ENCODE measurements at regions not wholly inside any gene's neighbourhood (a gene's known extent, or its start where the extent isn't known, plus 50 kb on each side); places are given as distances from the start of the nearest gene placed in this dataset.

GRCh38 chr22:48091060-48091650, 1328.7 kb downstream of the TBC1D22A start:
- no peak for DNase-seq

DNA sequence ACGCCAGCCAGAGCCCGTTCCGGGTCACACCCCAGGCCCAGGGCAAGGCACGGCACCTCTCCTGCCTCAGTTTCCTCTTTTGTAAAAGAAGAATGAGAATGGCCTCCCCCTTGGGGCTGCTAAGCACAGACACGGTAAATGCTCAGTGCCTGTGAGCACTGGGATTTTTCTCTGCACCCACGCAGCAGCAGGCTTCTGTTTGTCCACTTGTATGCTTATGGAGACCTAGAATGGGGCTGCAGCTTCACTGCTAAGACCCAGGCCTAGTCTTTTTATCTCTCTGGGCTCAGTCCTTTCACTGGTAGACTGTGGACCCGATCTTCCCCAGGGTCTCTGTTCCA, 1327.9 kb downstream of the TBC1D22A start:
- DNase-seq: no peak

DNA sequence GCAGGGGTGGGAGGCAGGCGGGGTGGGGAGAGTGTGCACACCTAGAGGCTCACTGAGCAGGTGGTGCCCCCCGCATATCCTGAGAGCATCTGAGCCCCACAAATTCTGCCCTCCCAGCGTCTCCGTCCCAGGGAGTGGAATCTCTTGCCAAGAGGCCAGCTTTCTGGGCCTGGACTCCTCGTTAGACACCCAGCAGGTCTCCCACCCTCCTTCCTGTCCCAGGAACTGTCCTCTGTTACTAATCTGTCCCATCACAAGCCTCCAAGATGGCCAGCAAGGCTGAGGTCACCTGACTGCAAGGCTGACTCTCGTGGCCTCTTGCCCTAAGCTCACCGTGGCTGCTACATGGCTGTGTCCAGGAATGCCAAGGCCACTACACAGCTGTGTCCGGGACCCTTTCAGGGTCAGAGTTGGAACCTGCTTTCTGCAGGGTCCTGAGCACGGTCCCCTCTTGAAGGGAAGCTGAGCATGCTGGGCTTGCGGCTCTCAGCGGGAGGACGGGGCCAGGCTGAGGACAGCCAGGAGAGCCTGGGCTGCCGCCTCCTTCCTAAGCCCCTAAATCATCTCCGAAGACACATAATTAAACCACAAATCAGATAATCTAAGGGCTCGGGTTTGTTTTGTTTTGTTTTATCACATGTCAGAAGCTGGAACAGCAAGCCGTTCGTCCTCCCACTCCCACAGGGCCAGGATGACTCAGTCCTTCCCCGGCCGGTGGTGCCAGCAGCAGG, 1327.3 kb downstream of the TBC1D22A start:
- no peak for DNase-seq

- no peak for DNase-seq
These were observed 1326.6 kb downstream of the TBC1D22A start for GRCh38 chr22:48088926-48089536.

GRCh38 chr22:48088251-48088650, 1325.8 kb downstream of the TBC1D22A start:
- DNase-seq: no peak

GRCh38 chr22:48085901-48086645, 1323.6 kb downstream of the TBC1D22A start:
- no peak for DNase-seq

DNA sequence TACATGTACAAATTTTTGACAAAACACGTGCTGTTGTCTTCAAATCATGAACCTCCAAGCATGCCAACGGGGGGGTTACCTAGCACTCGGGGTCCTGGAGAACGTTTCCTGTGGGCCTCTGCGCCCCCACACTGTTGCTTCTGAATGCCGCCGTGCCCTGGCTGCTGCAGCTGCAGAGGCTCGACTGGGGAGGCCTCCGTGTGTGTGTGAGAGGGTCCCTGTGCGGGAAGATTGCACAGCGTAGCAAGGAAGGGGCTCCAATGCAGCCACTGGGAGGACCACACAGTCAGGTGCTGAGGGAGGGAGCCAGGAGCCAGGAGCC, 1322.2 kb downstream of the TBC1D22A start:
- DNase-seq: no peak

GRCh38 chr22:48084041-48084728, 1321.7 kb downstream of the TBC1D22A start:
- DNase-seq: no peak

DNA sequence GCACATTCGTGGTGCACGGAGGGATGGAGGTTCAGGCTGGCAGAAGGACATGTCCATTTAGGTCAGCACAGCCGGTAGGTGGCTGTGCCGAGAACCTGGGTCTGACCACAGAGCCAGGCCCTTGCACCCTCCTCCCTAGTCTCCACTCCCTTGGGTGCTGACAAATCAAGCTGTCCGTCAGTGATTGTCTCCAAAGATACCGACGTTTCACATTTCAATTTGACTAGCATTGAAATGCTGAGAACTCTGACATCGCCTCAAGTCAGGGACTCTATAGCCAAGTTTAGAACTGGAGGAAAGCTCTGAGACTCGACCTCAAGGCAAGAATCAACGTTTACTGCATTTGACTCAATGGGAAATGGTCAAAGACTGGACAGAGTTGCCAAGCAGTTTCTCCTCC, 1321.1 kb downstream of the TBC1D22A start:
- no peak for DNase-seq

DNA sequence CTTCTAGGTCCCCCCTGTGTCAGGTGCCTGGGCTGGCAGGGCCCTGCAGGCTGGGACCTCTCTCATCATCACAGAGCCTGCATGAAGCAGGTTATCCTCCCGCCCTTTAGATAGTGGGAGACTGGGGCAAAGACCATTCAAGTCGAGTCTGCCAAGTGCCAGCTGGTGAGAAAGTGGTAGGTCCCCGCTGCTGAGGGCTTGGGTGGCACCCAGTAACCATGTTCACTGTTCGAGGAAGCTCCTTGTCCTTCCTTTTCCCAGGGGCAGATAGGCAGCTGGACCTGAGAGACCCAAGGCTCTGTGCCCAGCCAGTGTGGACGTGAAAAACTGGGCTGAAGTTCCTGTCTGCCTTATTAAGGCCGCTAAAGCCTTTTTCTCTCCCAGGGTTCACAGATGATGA, 1319.8 kb downstream of the TBC1D22A start:
- no peak for DNase-seq

GRCh38 chr22:48081281-48081680, 1318.8 kb downstream of the TBC1D22A start:
- no peak for DNase-seq

DNA sequence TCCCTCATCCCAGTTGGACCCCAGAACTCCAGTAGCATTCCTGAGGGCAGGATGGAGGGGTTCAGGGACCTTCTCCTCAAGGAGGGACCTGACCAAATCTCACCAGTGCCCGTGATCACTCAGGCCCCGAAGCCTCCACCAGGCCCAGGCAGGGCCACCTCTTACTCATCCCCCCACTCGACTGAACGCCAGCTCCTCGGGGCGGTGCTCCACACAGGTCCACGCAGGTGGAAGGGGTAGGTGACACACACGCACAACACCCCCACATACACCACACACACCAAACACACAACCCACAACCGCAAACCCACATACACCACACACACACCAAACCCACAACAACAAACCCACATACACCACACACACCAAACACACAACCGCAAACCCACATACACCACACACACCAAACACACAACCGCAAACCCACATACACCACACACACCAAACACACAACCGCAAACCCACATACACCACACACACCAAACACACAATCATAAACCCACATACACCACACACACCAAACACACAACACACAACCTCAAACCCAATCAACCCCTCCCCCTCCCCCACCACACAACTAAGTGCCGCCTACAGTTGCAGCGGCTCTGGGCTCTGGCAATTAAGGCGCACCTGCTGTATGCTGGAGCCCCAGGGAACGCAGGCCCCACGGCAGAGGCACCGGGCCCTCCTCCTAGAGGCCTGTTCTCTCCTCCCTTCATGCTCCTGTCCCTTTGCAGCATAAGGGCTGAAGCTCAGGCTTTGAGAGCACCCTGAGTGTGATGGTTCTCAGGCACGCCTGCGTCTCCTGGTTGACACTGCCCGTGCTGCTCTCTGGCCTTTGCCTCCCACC, 1318.1 kb downstream of the TBC1D22A start:
- DNase-seq: no peak

DNA sequence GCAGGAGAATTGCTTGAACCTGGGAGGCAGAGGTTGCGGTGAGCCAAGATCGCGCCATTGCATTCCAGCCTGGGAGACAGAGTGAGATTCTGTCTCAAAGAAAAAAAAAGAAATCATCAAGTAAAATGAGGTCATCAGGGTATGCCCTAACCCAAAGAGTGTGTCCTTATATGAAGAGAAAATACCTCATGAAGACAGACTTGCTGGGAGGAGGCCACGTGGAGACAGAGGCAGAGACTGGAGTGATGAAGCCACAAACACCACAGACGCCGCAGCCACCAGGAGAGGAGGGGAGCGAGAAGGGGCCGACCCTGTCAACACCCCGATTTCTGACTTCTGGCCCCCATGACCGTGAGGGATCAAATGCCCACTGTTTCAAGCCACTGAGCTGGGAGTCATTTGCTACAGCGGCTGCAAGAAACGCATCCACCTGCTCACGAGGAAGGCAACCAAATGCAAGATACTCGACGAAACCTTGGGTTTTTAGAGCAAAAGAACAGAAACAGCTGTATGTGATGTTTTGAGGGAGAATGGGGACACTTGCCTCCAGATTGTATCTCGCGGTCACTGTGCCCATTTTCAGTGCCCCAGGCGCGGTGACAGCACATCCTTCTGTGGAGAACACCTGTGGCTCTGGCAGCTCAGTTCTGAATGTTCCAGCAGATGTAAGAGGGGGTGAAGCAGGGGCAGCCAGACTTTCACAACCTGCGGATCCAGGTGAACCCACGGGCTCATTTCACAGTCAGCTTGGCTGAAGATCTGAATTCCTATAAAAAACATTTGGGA, 1317.2 kb downstream of the TBC1D22A start:
- DNase-seq: no peak

- DNase-seq: no peak
These were observed 1316.4 kb downstream of the TBC1D22A start for GRCh38 chr22:48078825-48079224.

GRCh38 chr22:48077699-48078098, 1315.2 kb downstream of the TBC1D22A start:
- no peak for DNase-seq

DNA sequence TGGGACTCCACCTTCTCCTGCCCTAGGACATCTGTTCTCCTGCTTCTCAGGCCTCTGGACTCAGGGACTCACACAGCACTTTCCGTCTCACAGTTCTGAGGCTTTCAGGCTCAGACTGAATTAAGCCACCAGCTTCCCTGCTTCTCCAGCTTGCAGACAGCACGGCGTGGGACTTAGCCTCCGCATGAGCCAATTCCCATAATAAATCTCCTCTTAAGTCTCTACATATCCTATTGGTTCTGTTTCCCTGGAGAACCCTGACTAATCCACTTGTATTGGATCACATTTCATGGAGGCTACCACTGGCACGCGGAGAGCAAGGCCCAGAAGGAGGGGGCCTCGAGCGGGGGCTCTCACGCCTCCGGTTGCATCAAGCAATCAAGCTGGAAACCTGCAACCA, 1313.6 kb downstream of the TBC1D22A start:
- no peak for DNase-seq

- DNase-seq: no peak
These were observed 1313.2 kb downstream of the TBC1D22A start for GRCh38 chr22:48075604-48076003.

DNA sequence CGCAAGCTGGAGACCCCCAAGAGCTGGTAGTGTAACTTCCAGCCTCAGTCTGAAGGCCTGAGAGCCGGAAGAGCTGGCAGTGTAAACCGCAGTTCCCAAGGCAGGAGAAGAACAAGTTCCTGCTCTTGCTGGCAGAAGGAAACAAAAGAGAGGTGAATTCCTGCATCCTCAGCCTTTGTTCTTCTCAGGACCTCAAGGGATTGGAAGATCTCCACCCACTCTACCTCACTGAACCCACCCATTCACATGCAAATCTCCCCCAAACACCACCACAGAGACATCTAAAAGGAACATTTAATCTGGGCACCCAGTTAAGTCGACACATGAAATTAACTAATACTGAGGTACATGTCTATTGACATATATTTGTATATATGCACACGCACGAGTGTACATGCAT, 1310.3 kb downstream of the TBC1D22A start:
- no peak for DNase-seq

GRCh38 chr22:48071828-48072227, 1309.4 kb downstream of the TBC1D22A start:
- no peak for DNase-seq

GRCh38 chr22:48071305-48071704, 1308.9 kb downstream of the TBC1D22A start:
- no peak for DNase-seq

DNA sequence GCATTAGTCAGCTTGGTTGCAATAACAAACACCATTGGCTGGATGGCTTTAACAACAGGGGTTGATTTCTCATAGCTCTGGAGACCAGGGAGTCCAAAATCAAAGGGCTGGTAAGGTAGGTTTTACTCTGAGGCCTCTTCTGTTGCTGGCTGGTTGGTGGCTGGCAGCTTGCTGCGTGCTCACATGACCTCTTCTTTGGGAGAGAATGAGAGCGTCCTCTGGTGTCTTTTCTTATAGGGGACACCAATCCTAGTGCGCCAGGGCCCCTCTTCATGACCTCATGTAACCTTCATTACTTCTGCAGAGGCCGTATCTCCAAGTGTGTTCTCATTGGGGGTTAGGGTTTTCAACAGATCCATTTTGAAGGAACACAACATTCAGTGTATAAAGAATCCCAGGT, 1308.3 kb downstream of the TBC1D22A start:
- no peak for DNase-seq
